ENCODE measurements at regions not wholly inside any gene's neighbourhood (a gene's known extent, or its start where the extent isn't known, plus 50 kb on each side); places are given as distances from the start of the nearest gene placed in this dataset.

DNA sequence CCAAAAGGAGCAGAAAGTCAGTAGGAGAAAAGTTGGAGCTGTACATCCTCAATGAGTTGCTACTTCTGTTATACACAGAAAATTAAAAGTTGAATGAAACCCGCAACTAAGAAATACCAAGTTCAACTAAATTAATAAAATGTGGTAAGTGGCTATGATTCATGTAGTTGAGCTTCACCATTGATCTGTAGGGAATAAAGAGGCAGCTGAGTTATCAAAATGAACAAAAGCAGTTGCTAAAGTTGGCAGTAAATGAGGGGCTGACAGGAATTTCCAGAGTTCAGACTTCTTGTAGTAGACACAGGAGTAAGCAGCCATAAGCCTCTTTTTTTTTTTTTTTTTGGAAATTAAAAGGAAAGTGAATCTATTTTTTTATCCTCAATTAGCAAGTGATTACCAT, 234.6 kb downstream of the POSTN start:
- peak; percentile 48 for DNase-seq (ENCODE audit: low read depth)

DNA sequence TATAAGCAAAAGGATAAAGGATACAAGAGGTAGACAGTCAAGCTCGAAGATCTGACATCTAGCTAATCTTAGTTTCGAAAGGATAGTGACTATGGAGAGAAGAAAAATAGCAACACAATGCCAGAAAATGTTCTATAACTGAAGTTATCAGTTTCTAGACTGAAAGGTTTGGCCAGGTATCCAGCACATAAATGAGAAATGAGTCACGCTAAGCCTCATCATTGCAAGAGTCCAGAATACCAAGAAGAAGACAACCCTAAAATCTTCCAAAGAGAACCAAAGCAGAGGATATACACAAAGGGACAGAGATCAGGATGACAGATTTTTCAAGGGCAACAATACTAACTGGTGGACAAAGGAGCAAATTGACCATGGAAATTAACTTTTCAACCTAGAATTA, 237.0 kb downstream of the POSTN start:
- no peak for DNase-seq (ENCODE audit: low read depth)

DNA sequence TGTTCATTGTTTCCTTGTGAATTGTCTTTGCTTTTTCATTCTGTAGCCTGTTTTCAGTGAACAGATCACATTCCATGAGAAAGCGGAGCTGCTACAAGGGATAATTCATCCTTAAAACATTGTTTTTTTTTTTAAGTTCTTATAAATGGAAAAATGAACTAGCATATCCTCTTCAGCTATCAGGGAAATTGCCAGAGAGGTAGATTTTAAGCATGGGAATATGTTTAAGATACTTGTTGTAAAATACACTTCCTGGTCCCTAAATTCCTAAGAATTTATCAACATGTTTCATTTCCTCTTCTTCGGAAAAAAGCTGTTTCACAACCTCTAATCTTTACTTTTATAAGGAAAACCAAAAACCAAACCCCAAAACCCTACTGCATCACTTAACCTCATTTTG, 238.0 kb downstream of the POSTN start:
- DNase-seq (ENCODE audit: low read depth): no peak

DNA sequence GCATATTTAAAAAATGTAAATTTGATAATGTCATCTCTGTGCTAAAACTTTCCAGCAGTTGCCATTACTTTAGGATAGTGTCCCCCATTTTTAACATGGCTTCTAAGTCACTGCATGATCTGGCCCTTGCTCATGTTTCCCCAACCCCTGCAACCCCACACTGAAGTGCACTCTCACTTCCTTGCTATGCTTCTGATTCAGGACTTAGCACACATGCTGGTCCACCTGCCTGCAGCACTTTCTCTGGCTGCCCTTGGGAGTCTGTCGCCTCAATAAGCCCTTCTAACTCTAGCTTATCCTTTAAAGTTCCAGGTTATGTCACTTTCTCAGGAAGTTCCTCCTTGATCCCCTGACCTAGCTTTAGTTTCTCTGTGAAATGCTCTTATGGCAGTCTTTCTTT, 241.0 kb downstream of the POSTN start:
- no peak for DNase-seq (ENCODE audit: low read depth)

DNA sequence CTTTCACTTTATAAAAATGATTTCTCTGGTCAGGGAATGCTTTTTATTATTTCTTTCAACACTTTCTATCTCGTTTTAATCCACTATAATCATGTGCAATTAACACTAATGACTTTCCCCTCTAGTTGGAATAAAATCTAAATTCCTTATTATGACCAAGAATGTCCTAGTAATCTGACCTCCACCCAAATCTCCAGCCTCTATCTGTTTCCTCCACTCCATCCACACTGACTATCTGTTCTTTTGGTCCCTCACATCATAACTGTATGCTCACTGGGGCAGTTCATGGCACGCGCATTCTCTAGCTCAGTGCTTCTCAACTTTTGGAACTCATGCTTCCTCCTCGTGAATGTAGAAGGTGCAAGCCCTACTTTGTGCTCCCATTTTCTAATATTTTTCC, 244.7 kb downstream of the POSTN start:
- no peak for DNase-seq (ENCODE audit: low read depth)

DNA sequence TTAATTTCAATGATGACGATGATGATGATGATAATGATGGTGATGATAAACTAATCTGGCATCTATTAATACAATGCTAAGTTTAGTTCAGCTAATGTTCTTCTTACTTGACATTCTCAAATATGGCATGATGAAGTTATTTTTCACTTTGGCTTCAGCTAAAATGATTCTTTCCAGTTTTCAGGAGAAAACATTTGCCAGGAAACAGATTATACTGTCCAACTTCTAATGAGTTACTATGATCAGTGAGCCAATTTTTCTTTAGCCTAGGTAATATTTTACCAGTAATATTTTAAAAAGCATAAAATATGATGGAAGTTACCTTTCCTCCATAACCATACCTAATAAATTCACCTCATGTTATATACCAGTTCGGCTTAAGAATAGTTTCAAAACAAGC, 245.7 kb upstream of the CSNK1A1L start:
- DNase-seq (ENCODE audit: low read depth): no peak

DNA sequence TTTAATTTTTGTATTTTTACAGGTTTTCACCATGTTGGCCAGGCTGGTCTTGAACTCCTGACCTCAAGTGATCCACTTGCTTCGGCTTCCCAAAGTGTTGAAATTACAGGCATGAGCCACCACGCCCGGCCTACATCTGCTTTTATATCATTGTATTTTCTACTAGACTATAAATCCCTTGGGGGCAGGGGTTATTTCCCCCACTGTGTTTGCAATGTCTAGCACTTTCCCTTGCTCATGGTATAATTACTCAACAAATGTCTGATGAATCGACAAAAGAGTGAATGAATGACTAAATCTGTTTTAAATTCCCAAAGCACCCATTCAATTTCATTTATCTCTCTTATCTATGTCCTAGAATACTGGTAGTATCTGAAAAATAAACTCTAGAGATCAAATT, 244.5 kb upstream of the CSNK1A1L start:
- no peak for DNase-seq (ENCODE audit: low read depth)

DNA sequence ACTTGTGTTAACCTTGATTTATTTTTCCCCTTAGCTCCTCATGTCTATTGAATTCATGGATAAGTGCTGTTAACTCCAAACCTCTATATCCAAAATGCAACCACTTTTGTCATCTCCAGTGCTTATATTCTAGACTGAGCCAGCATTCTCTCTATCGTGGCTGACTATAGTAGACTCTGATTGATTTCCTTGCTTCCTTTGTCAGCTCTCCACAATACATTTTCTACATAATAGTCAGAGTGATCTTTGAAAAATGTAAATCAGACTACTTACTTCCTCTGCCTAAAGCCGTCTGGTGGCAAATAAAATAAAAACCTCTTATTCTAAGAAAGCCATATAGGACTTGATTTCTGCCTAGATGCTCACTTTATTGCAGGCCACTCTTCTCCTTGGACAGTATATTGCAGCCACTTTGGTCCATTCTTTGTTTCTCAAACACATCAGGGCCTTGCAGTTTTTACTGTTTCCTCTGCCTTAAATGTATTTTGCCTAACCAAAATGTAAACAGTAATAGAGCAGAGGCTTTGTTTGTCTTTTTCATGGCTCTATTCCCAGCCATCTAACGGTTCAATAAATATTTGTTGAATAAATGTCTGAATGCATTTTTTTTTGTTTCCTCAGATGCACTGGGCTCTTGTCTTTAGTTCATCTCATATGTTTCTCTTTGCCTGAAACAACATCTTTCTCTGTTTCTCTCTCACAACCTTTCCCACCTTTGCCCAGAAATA, 243.6 kb upstream of the CSNK1A1L start:
- no peak for DNase-seq (ENCODE audit: low read depth)

DNA sequence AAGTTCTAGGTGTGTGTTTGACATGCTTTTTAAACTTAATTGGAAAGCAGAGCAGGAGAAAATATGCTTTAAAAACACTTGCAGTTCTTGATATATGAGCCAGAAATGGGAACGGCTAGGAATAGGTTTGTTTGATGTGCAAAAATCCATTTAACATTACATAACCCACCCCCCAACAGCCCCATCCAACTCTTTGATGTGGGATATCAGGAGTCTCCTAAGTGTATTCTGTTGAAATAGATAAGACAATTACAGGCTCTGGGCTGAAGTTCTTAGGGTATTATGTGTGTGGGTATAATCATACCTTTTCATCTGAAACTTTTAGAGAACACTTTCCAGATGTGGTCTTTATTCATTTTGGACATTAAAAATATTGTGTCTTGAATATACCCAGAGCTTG, 240.4 kb upstream of the CSNK1A1L start:
- DNase-seq (ENCODE audit: low read depth): no peak

DNA sequence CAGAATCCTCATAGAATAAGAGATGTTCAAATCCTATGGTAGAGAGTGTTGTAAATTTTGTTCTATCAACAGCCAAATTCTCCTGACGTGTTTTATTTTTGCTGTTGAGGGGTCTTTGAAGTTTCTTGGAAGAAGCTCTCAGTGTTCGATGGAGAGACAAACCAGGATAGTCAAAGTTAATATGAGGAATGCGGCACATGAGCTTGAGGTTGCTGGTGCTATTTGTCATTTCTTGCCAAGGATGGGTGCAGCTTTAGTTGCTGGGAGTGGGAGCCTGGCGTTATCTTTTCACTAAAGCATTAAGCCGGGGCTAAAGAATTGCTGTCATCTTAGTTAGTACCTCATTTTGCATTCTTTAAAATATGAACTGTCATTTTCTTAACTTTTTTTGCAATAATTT, 239.9 kb upstream of the CSNK1A1L start:
- no peak for DNase-seq (ENCODE audit: low read depth)

DNA sequence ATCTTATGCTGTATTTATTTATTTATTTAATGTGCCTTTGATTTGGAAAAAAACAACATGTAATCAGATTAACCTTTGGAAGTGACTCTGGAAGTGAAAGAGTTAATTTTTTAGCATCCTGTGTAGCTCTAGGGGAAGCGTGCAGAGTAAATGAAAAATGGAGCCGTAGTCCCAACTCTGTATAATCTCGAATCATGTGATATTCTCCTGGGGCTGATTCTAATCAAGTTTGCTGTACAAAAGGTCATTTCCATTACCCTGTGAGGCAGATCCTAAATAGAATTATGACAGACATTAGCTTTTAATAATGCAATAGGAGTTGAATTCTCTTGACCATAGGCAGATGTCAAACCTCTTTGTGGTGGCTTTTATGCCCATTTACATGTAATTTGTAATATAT, 238.6 kb upstream of the CSNK1A1L start:
- DNase-seq (ENCODE audit: low read depth): no peak

DNA sequence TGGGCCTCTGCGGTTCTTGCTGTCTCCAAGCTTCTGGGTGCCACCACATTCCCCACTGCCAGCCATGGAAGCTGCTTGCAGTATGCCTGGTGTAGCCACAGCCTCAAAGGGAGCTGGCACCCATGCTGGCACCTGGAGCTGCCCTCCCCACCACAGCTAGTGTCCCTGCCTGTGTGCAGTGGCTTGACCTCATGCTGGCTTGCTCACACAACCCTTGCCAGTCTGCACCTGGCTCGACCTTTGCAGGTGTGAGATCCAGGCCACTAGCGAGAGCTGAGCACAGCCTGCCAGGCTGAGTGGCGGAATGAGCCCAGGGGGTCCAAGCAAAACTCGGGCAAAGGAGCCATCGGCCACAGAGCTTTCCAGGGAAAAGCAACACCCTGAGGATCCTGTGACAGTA, 236.7 kb upstream of the CSNK1A1L start:
- DNase-seq (ENCODE audit: low read depth): no peak

DNA sequence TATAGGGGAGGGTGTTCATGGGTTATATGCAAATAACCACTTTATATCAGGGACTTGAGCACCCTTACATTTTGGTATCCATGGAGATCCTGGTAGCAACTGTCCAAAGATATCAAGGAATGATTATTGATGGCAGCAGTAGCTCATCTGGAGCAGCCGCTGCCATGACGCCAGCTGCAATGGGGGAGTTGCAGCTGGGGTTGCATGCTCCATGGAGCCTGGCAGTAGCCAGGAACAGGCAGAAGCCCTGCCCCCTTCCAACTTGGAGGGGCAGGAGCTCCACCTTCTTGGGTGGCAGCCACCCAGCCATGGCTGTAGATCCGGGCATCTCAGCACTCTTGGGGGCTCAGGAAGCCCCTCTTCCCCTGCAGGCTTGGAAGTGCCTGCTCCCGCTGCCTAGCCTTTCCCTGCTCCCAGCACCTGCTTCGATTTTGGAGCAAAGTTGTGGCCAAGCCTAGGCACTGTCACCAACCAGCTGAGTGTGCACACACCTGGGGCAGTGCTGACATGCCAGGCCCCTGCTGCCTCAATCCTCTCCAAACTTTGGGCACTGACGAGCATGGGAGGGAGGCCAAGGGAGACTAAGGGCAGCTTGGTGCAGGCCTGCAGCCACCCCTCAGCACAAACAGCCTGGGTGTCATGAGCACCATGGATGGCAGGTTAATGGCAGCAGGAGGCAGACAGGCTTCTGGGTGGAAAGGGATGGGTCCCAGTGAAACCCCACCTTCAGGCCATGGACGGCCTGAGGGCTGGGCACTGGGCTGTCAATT, 235.6 kb upstream of the CSNK1A1L start:
- no peak for DNase-seq (ENCODE audit: low read depth)

DNA sequence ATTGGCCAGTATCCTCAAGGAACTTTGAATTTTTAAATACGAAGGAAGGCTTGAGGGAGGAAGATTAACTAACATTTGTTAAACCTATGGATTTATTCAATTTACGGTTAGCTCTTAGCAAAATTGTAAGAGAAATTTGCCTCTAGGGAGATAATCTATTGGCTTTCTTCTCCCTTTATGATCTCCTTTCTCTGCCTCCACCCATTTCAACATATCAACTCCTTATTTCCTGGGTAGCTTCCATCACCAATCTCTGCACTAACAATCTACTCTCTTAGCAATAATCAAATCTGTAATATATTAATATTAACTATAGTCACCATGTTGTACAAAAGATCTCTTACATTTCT, 233.9 kb upstream of the CSNK1A1L start:
- DNase-seq (ENCODE audit: low read depth): no peak

DNA sequence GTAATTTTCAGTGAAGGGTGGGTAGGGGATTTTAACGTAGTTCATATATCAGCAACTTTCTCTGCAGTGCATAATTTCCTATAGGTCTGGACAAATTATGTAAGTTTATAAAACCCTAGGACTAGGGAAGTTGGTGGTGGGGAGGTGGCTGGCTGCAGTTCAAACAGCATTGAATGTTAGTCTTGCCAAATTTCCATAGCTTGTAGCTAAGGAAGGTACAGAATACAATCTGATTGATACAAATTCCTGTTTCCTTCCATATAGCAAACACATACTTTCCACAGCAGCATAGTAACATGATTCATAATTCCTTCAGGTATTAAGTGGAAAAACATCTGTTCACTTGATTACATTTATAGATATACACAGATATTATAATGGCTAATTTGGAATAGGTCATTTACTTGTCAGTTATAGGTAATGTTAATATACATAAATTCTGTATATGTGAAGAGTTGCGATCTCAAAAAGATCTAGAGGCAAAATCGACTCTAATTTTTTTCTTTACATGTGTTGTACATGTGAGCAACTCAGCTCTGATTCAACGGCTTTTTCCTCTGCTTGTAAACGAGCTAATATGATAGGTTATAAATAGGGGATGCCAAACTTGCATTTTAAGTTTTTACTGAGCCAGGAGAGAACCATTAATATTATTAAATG, 233.4 kb upstream of the CSNK1A1L start:
- no peak for DNase-seq (ENCODE audit: low read depth)

DNA sequence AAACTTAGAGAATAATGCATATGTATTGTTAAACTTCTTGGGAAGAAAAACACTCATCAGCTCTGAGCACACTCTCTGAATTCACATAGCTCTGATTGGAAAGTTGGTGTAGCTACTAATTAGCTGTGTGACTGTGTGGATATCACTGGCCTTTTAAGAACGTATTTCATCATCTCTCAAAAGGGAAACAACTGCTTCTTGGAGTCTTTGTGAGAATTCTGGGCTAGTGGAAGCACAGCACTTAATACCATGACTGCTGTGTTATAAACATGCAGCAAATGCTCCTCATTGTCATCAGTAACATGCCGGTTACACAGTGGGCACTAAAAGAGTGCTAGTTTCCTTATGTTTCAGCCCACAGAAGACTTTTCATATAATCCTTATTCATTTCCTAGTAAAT, 220.9 kb upstream of the CSNK1A1L start:
- DNase-seq (ENCODE audit: low read depth): no peak

DNA sequence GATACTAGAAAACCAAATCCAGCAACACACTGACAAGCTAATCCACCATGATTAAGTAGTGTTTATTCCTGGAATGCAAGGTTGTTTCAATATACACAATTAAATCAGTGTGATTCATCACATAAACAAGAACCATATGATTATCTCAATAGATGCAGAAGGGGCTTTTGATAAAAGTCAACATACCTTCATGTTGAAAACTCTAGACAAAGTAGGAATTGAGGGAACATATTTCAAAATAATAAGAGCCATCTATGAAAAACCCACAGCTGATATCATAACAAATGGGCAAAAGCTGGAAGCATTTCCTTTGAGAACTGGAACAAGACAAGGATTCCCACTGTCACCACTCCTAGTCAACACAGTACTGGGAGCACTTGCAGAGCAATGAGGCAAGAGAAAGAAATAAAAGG, 213.6 kb upstream of the CSNK1A1L start:
- no peak for DNase-seq (ENCODE audit: low read depth)

DNA sequence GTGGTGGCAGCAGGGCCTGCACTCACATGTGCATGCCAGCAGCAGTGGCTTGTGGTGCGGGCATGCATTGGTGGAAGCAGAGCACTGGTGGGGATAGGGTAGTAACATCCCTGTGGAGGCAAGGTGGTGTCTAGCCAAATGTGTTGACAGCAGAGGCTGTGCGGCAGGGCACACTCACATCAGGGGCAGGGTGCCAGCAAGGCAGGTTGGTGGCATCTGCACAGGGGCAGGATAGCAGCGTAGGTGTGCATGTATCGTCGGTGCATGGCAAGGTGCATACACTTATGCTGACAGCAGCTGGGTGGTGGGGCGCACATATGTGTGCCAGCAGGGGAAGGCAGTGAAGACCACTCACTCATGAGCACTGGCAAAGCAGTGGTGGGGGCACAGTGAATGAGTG, 211.5 kb upstream of the CSNK1A1L start:
- no peak for DNase-seq (ENCODE audit: low read depth)

DNA sequence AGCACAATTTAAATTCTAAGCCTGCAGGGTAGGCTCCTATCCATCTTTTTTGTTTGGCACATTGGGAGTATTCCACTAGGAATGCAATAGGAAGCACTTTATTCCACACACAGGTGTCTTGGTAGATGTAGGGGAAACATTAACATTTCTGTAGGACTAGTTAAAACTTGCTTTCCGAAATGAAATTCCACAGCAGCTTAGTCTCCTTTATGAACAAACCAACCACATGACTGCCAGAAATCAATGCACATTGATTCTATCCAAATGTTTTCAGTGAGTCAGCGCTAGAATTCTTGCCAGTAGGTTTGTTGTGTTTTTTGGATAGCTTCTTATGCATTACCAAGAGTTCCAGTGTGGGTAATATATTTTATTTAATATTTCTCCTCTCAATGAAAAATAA, 207.9 kb upstream of the CSNK1A1L start:
- peak; percentile 95 for DNase-seq (ENCODE audit: low read depth)

DNA sequence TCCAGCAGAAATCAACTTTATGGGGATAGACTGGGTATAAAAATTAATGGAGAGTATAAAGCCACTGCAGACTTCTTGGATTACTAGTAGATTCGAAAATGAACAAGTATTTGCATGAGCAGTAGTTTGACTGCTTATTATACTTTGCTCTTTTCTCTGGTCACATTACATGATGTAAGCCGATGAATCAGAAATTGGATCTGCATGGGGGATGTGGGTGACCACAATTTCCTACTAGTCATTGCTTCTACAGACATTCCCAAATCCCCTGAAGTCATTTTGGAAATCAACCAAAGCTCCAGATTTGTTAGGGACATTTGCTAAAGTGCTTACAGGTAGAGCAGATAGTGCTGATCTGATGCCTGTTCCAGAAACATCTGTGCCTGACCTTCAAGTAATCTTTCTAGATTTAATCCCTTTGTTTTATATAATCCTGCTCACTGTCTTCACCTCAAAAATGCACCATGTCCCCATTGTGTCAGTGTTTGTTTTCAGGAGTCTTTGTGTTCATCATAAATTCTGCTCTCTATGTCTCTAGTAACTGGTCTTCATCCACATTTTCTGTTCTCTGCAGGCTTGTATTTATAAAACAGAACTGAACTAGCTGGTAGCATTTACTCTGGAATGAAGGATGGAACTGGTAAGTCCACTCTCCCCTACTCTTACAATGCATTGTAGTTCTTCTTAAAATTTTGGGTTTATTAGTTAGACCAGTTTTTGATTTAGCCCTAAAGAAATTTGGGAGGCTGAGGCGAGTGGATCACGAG, 201.5 kb upstream of the CSNK1A1L start:
- DNase-seq (ENCODE audit: low read depth): peak; percentile 96

DNA sequence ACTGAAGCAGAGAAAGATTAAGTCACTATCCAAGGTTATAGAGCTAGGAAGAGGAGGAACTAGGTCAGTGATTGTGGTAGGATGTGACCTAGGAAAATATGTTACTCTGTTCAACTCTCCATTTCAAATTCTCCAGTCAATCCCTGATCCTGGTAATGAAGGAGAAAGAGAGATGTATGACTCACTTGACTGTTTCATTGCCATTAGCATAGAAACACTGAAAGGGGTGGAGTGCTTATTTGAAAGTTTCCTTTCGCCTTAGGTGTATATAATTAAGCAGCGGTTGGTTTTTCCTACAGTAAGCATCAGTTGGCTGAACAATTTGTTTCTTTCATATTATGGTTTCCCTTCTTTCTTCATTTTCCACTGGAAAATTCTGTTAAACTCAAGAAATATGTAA, 198.1 kb upstream of the CSNK1A1L start:
- no peak for DNase-seq (ENCODE audit: low read depth)

DNA sequence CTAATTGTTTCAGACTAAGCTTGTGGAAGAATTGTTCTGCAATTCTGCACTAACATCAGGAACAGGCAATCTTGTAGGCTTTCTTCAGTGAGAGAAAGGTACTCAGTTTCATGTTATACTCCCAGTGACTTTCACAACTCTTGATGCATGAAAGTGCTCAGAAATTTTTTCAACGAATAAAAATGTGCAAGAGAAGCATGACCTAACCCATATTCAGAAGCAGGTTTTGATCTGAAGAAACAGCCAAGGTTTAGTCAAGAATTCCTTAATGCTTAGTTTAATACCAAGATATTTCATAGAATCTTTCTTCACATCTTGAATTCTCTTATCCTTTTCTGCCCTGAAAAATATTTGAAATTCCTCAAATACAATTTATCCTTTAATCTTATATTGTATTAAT, 197.2 kb upstream of the CSNK1A1L start:
- DNase-seq (ENCODE audit: low read depth): no peak

DNA sequence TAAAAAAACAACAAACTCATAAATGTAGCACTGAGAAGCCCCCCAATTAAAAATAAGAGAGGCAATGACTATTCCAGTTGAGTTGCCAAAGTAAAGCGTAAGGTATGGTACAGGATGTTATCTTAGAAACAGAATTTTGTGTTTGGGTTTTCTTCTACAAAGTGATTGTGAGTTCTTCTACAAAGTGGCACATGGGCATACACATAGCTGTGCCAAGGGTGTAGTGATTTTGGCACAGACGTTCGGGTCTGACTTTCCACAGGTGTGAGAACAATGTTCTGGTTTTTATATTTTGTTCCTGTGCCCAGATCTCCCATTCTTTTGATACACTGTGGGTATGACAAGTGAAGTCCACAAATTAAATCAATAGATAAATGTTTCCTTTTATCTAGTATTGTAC, 190.1 kb upstream of the CSNK1A1L start:
- DNase-seq (ENCODE audit: low read depth): no peak
